ENCODE measurements at regions not wholly inside any gene's neighbourhood (a gene's known extent, or its start where the extent isn't known, plus 50 kb on each side); places are given as distances from the start of the nearest gene placed in this dataset.

DNA sequence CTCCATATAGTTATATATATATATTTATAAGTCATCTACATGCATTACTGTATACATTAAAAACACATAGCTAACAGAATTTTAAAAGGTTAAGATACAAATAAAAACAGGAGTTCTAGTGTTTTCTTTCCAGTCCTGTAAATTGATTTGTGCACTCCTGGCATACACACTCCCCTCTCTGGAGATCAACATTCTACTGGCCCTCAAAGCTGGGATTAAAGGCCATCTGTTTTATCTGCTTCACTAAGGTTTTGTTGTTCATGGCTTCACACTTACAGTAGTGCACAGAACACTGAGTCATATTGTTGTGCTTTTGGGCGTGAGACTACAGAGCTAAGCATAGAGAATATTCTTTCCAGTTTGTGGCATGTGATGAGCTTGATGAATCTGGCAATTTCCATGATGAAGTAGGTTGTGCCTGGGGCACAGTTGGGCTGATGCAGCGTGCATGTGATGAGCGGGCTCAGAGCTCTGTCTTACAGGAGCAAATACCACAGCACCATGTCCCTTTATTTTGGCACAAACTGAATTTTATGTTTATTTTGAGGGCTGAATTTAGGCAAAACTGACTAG lies 98.2 kb downstream of the TAF11L14 start:
- TF ChIP-seq, protein P1, sequence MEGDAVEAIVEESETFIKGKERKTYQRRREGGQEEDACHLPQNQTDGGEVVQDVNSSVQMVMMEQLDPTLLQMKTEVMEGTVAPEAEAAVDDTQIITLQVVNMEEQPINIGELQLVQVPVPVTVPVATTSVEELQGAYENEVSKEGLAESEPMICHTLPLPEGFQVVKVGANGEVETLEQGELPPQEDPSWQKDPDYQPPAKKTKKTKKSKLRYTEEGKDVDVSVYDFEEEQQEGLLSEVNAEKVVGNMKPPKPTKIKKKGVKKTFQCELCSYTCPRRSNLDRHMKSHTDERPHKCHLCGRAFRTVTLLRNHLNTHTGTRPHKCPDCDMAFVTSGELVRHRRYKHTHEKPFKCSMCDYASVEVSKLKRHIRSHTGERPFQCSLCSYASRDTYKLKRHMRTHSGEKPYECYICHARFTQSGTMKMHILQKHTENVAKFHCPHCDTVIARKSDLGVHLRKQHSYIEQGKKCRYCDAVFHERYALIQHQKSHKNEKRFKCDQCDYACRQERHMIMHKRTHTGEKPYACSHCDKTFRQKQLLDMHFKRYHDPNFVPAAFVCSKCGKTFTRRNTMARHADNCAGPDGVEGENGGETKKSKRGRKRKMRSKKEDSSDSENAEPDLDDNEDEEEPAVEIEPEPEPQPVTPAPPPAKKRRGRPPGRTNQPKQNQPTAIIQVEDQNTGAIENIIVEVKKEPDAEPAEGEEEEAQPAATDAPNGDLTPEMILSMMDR (conservative IDR thresholded peaks at IDR 0.05; ENCODE audit: low read depth, low read length): no peak
- no peak for DNase-seq (ENCODE audit: low read depth)
- H3K4me3 ChIP-seq (ENCODE audit: low read depth, low read length): no peak overlapping the region

DNA sequence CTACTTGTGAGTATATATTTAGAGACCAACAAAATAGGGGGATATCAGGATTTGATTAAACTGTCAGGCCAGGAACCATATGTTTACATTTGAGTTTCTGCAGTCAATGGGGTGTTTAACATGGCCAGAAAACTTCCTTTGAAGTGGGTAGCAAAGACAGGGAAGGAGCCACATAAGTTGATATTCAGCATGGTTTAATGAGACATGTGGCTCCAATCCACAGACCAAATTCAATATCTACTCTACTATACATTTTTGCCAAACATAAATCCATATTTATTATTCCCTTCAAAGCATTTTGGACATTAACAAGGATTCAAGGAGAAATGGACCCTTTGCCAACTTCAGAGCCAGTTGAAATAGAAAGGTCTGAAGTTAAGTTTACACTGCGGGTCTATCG lies 99.8 kb downstream of the TAF11L14 start:
- H3K4me3 ChIP-seq (ENCODE audit: low read depth, low read length): no peak overlapping the region
- TF ChIP-seq, protein P1 (conservative IDR thresholded peaks at IDR 0.05; ENCODE audit: low read depth, low read length): no peak
- DNase-seq (ENCODE audit: low read depth): no peak

DNA sequence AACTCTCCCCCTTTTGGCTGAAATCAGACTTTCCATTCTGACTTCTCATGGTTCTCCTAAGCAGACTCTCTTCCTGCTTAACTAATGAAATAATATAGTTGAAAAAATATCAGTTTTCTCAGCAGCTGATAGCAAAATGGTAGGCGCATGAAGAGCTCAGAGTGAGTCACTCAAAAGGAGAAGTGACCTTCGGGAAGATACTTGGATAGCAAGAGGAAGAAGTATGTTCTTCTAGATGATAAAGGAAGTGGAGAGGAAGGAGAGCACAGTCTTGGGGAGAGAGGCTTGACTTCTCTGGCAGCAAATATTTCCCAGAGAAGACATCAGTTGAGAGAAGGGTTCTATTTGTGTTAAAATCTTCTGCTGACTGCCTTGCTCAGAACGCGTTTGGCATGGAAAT lies 101.5 kb downstream of the TAF11L14 start:
- TF ChIP-seq, protein P1 (conservative IDR thresholded peaks at IDR 0.05; ENCODE audit: low read depth, low read length): no peak
- no peak overlapping the region for H3K4me3 ChIP-seq (ENCODE audit: low read depth, low read length)
- no peak for DNase-seq (ENCODE audit: low read depth)

DNA sequence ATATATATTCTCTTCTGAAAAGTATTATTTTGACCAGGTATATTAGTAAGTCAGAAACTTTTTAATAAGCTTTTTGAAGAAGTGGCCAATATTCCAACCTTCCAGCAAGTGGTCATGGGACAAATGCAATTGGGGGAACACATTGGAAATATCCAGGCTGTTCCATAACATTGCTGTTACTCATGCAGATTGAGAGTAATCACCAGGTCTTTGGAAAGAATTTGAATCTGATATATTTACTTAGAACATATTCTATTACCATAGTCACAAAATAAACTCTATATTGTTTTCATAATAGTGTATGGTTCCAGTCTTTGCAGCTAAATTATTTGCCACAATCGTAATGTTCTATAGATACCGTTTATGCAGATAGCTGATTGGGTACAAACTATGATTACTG lies 102.8 kb downstream of the TAF11L14 start:
- no peak for DNase-seq (ENCODE audit: low read depth)
- TF ChIP-seq, protein P1 (conservative IDR thresholded peaks at IDR 0.05; ENCODE audit: low read depth, low read length): no peak

DNA sequence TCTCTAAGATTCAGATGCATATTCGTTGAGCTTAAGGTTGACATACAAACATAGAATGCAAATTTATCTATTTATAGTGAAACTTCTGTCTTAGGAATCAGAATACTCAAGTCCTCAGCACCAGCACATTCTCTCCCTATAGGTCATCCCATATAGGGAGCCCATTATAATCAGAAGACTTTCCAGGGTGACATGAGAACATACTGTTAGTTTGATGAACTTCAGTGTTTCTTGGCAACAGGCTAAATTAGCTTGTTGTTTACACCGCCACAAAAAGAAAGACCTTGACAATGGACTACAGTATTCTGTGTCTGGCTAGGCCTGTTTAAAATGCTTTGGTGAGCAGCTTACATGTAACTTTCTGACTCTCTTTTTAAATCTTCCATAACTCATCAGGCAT lies 104.2 kb downstream of the TAF11L14 start:
- no peak overlapping the region for H3K4me3 ChIP-seq (ENCODE audit: low read depth, low read length)
- TF ChIP-seq, protein P1 (conservative IDR thresholded peaks at IDR 0.05; ENCODE audit: low read depth, low read length): no peak
- no peak for DNase-seq (ENCODE audit: low read depth)

More for the DNA sequence above, 102.8 kb downstream of the TAF11L14 start:
- no peak overlapping the region for H3K4me3 ChIP-seq (ENCODE audit: low read depth, low read length)

DNA sequence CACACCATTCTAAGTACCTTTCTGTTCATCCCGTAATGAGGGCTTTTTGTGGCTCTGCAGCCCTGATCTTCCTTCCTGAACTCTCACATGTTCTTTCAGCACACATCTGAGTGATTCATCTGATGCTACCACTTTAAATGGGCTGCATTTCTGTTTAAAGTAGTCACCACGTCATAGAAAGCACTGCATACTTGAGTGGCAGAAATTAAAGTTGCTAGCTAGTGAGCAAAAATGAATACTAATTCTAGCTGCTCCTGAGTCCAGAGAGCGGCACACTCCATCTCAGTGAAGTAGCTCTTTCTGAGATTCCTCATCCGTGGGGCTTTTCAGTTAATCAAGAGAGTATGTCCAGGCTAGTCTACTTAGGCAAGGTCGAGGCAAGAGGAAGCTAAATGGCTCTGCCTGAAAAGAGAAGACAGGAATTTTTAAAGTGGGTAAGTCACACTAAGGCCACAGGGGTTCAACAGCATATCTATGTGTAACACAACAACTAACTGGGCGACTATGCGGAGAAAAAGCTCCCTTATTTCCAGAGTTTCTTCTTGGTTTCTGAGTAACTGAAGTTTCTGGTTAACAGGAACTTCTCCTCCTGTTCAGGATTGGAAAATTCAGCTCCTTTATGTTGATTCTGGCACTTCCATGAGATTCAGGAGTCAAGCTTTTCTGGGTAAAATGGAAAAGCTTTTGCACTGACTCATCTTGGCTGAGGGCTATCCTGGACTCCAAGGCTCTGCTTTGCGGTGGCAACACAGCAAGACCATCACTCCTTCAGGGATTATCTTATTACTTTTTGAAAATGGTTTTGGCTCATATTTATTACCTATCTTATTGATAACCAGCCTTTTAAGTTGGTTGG lies 109.5 kb downstream of the TAF11L14 start:
- no peak for DNase-seq (ENCODE audit: low read depth)
- H3K4me3 ChIP-seq (ENCODE audit: low read depth, low read length): no peak overlapping the region
- TF ChIP-seq, protein P1 (conservative IDR thresholded peaks at IDR 0.05; ENCODE audit: low read depth, low read length): no peak

All from epithelial cell of proximal tubule (primary cell).